ENCODE measurements at regions not wholly inside any gene's neighbourhood (a gene's known extent, or its start where the extent isn't known, plus 50 kb on each side); places are given as distances from the start of the nearest gene placed in this dataset.

DNA sequence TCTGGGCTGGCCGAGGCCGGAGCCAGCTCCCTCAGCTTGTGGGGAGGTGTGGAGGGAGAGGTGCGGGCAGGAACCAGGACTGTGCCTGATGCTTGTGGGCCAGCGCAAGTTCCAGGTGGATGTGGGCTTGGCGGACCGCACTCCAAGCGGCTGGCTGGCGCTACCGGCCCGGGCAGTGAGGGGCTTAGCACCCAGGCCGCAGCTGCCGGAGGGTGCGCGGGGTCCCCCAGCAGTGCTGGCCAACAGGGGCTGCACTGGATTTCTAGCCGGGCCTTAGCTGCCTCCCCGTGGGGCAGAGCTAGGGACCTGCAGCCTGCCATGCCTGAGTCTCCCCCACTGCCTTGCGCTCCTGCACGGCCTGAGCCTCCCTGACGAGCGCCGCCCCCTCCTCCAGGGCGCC lies 242.8 kb downstream of the CCSER2 start:
- no peak for TF ChIP-seq CTCF (IDR thresholded peaks at IDR 0.05)
- TF ChIP-seq POLR2A (IDR thresholded peaks at IDR 0.05) = no peak
- TF ChIP-seq EP300 (IDR thresholded peaks at IDR 0.05) = no peak
